ENCODE measurements at regions not wholly inside any gene's neighbourhood (a gene's known extent, or its start where the extent isn't known, plus 50 kb on each side); places are given as distances from the start of the nearest gene placed in this dataset.
"Not testable (repeated sequence)": the region's sequence is repeated elsewhere in the genome, so short reads cannot be mapped to it uniquely, and the experiment has no call there.

GRCh38 chr5:174793076-174793475 lies 68.7 kb downstream of the MSX2 start:
- Histone ChIP-seq H3K9ac (ENCODE audit: low read depth in 1 of 2, low read length in 2 of 2) (no peak overlapping the region), H3K9me3 (ENCODE audit: control insufficient read depth in 2 of 2, low read length in 2 of 2) (no peaks in the 10 kb centered on the region), H3K27me3 (ENCODE audit: control insufficient read depth in 2 of 2, insufficient read depth in 2 of 2, low read length in 2 of 2) (peaks cover 0 to 10% of the 10 kb centered on the region in 2 donors), H3K36me3 (ENCODE audit: control insufficient read depth in 2 of 2, insufficient read depth in 2 of 2, low read length in 2 of 2) (no peaks in the 10 kb centered on the region), H3K4me1 (ENCODE audit: control insufficient read depth in 2 of 2, insufficient read depth in 2 of 2, low read length in 2 of 2) (no peaks in the 10 kb centered on the region), H3K4me3 (ENCODE audit: low read length in 2 of 2) (no peak overlapping the region), H3K27ac (ENCODE audit: low read depth in 2 of 2, low read length in 2 of 2) (no peak overlapping the region)

- not testable (repeated sequence) for H3K4me1 ChIP-seq (ENCODE audit: control insufficient read depth in 2 of 2, insufficient read depth in 2 of 2, low read length in 2 of 2); H3K27ac ChIP-seq (ENCODE audit: low read depth in 2 of 2, low read length in 2 of 2)
These were observed 67.9 kb downstream of the MSX2 start for GRCh38 chr5:174792265-174792664.

GRCh38 chr5:174790906-174791305 lies 66.5 kb downstream of the MSX2 start:
- Histone ChIP-seq H3K9ac (ENCODE audit: low read depth in 1 of 2, low read length in 2 of 2) (no peak overlapping the region), H3K27me3 (ENCODE audit: control insufficient read depth in 2 of 2, insufficient read depth in 2 of 2, low read length in 2 of 2) (peaks cover 0 to 10% of the 10 kb centered on the region in 2 donors), H3K4me1 (ENCODE audit: control insufficient read depth in 2 of 2, insufficient read depth in 2 of 2, low read length in 2 of 2) (no peaks in the 10 kb centered on the region), H3K4me3 (ENCODE audit: low read length in 2 of 2) (no peak overlapping the region), H3K27ac (ENCODE audit: low read depth in 2 of 2, low read length in 2 of 2) (no peak overlapping the region), H3K9me3 (ENCODE audit: control insufficient read depth in 2 of 2, low read length in 2 of 2) (no peaks in the 10 kb centered on the region), H3K36me3 (ENCODE audit: control insufficient read depth in 2 of 2, insufficient read depth in 2 of 2, low read length in 2 of 2) (no peaks in the 10 kb centered on the region)

More at GRCh38 chr5:174792265-174792664, 67.9 kb downstream of the MSX2 start:
- not testable (repeated sequence) for H3K4me3 ChIP-seq (ENCODE audit: low read length in 2 of 2); H3K27me3 ChIP-seq (ENCODE audit: control insufficient read depth in 2 of 2, insufficient read depth in 2 of 2, low read length in 2 of 2); H3K9me3 ChIP-seq (ENCODE audit: control insufficient read depth in 2 of 2, low read length in 2 of 2); H3K36me3 ChIP-seq (ENCODE audit: control insufficient read depth in 2 of 2, insufficient read depth in 2 of 2, low read length in 2 of 2); H3K9ac ChIP-seq (ENCODE audit: low read depth in 1 of 2, low read length in 2 of 2)

GRCh38 chr5:174789596-174789995 lies 65.2 kb downstream of the MSX2 start:
- no peaks in the 10 kb centered on the region for H3K4me1 ChIP-seq (ENCODE audit: control insufficient read depth in 2 of 2, insufficient read depth in 2 of 2, low read length in 2 of 2)
- H3K4me3 ChIP-seq (ENCODE audit: low read length in 2 of 2) = no peak overlapping the region
- H3K27me3 ChIP-seq (ENCODE audit: control insufficient read depth in 2 of 2, insufficient read depth in 2 of 2, low read length in 2 of 2) = peaks cover 0 to 8% of the 10 kb centered on the region in 2 donors
- no peak overlapping the region for H3K27ac ChIP-seq (ENCODE audit: low read depth in 2 of 2, low read length in 2 of 2)
- no peaks in the 10 kb centered on the region for H3K9me3 ChIP-seq (ENCODE audit: control insufficient read depth in 2 of 2, low read length in 2 of 2)
- no peak overlapping the region for H3K9ac ChIP-seq (ENCODE audit: low read depth in 1 of 2, low read length in 2 of 2)
- H3K36me3 ChIP-seq (ENCODE audit: control insufficient read depth in 2 of 2, insufficient read depth in 2 of 2, low read length in 2 of 2) = no peaks in the 10 kb centered on the region

GRCh38 chr5:174785120-174785680 lies 60.8 kb downstream of the MSX2 start:
- Histone ChIP-seq H3K9me3 (ENCODE audit: control insufficient read depth in 2 of 2, low read length in 2 of 2) (no peaks in the 10 kb centered on the region), H3K4me3 (ENCODE audit: low read length in 2 of 2) (no peak overlapping the region)

More at GRCh38 chr5:174785120-174785680, 60.8 kb downstream of the MSX2 start:
- Histone ChIP-seq H3K27ac (ENCODE audit: low read depth in 2 of 2, low read length in 2 of 2) (no peak overlapping the region), H3K27me3 (ENCODE audit: control insufficient read depth in 2 of 2, insufficient read depth in 2 of 2, low read length in 2 of 2) (no peaks in the 10 kb centered on the region), H3K36me3 (ENCODE audit: control insufficient read depth in 2 of 2, insufficient read depth in 2 of 2, low read length in 2 of 2) (no peaks in the 10 kb centered on the region), H3K4me1 (ENCODE audit: control insufficient read depth in 2 of 2, insufficient read depth in 2 of 2, low read length in 2 of 2) (no peaks in the 10 kb centered on the region), H3K9ac (ENCODE audit: low read depth in 1 of 2, low read length in 2 of 2) (no peak overlapping the region)
